D721Med (cell line): ENCODE measurements at regions not wholly inside any gene's neighbourhood (a gene's known extent, or its start where the extent isn't known, plus 50 kb on each side); places are given as distances from the start of the nearest gene placed in this dataset.

Experiments used
- DNase-seq: peaks from one replicate; pipeline ENCODE4 v3.0.0; 2011; ENCODE audit warnings: low spot score; ENCODE audit not compliant: insufficient read length
- FAIRE-seq: peaks from 2 replicates; lab custom pipeline; 2011; peaks lifted over from hg19 to GRCh38; lab: Jason Lieb, UNC
- TF ChIP-seq, protein P1 (sequence below): IDR thresholded peaks from 2 replicates; pipeline ENCODE4 v1.5.1; 2012; ENCODE audit warnings: mild to moderate bottlenecking, control low read depth; ENCODE audit not compliant: insufficient read depth; ENCODE audit errors: missing control alignments

GRCh38 chr7:45235905-45236304, 78.3 kb downstream of the RAMP3 start:
- no peak for DNase-seq
- FAIRE-seq, result no peak
- TF ChIP-seq, protein P1, sequence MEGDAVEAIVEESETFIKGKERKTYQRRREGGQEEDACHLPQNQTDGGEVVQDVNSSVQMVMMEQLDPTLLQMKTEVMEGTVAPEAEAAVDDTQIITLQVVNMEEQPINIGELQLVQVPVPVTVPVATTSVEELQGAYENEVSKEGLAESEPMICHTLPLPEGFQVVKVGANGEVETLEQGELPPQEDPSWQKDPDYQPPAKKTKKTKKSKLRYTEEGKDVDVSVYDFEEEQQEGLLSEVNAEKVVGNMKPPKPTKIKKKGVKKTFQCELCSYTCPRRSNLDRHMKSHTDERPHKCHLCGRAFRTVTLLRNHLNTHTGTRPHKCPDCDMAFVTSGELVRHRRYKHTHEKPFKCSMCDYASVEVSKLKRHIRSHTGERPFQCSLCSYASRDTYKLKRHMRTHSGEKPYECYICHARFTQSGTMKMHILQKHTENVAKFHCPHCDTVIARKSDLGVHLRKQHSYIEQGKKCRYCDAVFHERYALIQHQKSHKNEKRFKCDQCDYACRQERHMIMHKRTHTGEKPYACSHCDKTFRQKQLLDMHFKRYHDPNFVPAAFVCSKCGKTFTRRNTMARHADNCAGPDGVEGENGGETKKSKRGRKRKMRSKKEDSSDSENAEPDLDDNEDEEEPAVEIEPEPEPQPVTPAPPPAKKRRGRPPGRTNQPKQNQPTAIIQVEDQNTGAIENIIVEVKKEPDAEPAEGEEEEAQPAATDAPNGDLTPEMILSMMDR, result no peak

- FAIRE-seq (no peak), DNase-seq (no peak)
- TF ChIP-seq, protein P1, result no peak
Observed at GRCh38 chr7:45236666-45237065, 79.1 kb downstream of the RAMP3 start.

DNA sequence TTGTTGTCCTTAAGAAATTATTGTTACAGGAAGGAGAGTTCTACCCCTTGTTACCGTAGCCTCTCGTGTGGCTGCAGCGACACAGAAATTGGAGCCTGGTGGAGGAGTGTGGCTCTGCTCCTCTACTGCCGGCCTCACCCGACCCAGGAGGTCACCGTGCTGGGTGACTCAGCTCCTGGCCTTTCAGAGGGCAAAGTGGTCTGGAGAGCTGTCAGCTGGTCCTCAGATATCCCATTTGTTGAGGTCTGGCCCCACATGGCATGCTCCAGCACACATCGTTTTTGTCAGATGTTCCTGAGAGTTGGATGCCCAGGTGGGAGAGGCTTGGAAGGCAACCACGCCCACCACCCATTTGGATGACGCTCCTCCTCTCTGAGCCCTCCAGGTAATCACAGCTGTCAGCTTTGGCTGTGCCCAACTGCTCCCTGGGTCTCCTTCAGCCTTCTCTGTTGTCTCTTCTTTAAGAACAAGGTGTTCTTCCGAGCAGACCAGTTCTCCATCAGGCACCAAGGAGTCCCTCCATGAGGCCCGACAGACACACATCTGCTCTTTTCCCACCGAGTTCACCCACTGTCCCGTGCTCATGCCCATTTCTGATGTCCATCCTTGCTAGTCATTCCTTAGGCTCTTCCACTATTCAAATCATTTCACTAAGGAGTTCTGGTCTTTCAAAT, 80.3 kb downstream of the RAMP3 start:
- TF ChIP-seq, protein P1, result no peak
- no peak for DNase-seq
- no peak for FAIRE-seq

GRCh38 chr7:45238806-45239205, 81.2 kb downstream of the RAMP3 start:
- TF ChIP-seq, protein P1, result no peak
- DNase-seq (no peak), FAIRE-seq (no peak)

- DNase-seq (no peak), FAIRE-seq (no peak)
- TF ChIP-seq, protein P1, result no peak
Observed at GRCh38 chr7:45239486-45239885, 81.9 kb downstream of the RAMP3 start.

DNA sequence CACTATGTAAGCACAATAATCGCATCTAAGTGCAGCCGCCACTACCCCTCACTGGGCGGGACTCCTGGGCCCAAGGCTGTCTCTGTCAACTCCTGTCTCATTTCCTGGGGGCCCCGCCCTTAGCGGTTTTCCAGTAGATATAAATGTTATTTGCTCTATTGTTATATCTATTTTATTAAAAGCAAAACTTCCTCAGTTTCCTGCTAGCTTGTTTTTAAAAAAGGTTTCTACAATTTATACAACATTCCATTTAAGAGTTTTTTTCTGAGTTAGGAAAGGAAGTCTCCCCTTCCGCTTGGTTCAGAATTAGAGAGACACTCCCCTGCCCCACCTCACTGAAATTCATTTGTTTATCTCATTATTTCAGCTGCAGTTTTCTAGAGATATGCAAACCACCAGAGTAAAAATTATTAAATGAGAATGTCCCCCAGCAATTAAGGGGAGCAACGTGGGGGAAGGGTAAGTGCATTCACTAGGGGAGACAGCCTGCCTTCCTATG, 82.7 kb downstream of the RAMP3 start:
- no peak for DNase-seq
- FAIRE-seq, result no peak
- TF ChIP-seq, protein P1, result no peak

GRCh38 chr7:45240926-45241325, 83.3 kb downstream of the RAMP3 start:
- DNase-seq (no peak), FAIRE-seq (no peak)
- TF ChIP-seq, protein P1, result no peak
